ENCODE measurements at regions not wholly inside any gene's neighbourhood (a gene's known extent, or its start where the extent isn't known, plus 50 kb on each side); places are given as distances from the start of the nearest gene placed in this dataset.

- no peak for DNase-seq
Measured at GRCh38 chr14:71694591-71695530, 237.4 kb upstream of the RGS6 start.

GRCh38 chr14:71695611-71696350 is 236.4 kb upstream of the RGS6 start:
- no peak for DNase-seq

- DNase-seq, result no peak
Measured at GRCh38 chr14:71698027-71698426, 234.2 kb upstream of the RGS6 start.

DNA sequence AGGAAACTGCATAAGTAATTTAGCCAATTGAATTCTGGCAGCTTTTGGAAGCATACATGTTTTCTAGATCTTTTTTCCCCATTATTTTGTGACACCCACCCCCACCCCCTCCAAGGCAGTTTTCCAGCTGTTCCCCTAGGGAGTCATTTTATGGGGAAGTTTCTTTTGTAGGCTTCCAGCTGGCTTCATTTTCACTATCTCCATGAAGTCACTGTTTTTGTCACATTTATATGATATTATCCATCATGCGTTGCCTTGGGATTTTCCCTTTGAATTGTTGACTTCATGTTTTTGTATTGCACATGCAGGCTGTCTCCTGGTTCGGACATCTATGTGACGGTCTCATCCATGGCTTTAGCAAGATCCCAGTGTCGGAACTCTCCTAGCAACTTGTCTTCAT is 233.6 kb upstream of the RGS6 start:
- no peak for DNase-seq

DNA sequence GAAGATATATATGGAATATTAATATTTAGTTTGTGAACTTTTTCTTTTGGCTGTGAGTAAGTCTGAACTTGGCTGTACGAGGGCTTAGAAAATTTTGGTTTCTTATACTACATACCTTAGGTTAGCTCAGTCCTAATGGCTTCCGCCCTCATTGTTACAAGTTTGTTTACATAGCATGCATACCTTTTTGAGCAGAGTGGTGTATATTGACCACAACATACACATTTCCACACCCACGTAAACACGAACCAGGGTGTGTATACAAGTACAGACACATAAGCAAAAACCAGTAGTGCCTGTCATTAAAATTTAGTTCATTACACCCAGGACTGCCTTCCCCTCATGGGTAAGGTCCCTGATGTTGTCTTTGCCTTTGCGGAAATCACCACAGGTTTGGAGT is 230.2 kb upstream of the RGS6 start:
- no peak for DNase-seq

GRCh38 chr14:71702786-71703185 is 229.4 kb upstream of the RGS6 start:
- no peak for DNase-seq

DNA sequence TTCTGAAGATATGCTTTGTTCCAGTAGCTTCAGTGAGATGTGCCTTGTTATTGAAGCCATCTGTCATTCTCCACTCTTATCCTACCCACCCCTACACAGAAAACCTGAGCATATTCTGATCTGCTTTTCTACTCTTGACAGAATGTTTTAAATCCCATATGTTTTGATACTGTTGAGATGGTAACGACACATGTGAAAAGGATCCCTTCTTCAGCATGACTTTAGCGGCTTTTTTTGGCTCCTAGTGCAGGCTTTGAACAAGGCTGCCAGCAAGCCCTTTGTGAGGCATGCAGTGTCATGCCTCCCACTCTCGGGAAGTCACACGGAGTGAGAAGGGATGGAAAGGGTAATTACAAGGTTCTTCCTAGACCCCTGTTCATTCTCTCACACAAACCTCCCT is 228.8 kb upstream of the RGS6 start:
- no peak for DNase-seq

DNA sequence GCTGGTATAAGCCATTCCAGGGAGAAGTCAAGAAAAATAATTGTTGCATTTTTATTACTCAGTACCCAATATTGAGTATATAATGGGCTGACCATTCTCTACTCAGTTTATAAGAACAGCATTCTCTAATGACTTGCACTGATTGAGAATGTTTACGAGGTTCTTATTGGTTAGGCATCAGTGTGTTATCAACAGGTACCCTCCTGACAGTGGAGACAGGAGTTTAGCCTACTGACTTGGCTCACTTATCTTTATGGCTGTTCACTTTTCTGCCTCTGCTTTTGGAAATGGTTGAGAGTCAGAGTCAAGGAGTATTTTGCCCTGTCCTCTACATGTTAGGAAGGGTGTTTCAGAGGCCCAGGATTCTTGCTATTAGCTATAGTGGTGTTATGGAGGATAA is 228.0 kb upstream of the RGS6 start:
- DNase-seq, result no peak

DNA sequence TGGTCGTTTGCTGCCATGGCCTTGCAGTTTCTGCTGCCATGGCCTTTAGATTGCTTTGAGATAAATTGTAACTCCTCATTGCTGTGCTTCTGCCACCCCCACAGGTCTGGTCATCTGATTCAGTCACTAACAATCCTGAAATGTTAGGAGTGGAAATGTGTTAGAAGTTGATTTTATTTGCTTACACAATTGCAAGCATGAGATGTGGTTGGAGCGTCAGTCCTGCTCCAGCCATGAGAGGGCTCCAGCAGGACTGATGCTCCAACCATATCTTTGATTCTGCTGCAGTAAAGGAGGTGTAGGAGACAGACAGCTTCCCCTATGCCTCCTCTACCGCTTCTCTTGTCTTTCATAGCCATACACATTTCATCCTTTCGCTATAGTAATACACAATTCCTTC is 226.8 kb upstream of the RGS6 start:
- no peak for DNase-seq

- DNase-seq, result no peak
Measured at GRCh38 chr14:71709076-71709475, 223.2 kb upstream of the RGS6 start.

- DNase-seq, result no peak
Measured at GRCh38 chr14:71709987-71710386, 222.2 kb upstream of the RGS6 start.

GRCh38 chr14:71711125-71711524 is 221.1 kb upstream of the RGS6 start:
- no peak for DNase-seq

DNA sequence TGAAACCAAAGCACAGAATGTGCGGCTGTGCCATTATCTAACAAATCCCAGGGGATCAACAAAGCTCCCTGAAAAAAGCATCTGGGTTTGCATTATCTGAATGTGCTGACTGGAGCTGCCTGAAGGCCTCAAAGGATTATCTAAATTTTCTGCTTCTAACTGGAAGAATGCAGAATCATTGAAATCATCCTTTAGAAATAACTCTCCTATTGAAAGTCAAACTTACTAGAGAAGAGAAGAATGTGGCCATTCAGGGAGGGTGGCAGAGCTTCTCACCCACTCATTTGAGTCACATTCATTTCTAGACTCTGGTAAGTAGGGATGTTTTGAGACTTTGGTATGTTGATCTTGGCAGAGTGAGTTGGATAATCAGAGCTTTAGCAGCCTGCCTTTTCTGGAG is 220.6 kb upstream of the RGS6 start:
- DNase-seq, result no peak

- no peak for DNase-seq
Measured at GRCh38 chr14:71712478-71712877, 219.8 kb upstream of the RGS6 start.

DNA sequence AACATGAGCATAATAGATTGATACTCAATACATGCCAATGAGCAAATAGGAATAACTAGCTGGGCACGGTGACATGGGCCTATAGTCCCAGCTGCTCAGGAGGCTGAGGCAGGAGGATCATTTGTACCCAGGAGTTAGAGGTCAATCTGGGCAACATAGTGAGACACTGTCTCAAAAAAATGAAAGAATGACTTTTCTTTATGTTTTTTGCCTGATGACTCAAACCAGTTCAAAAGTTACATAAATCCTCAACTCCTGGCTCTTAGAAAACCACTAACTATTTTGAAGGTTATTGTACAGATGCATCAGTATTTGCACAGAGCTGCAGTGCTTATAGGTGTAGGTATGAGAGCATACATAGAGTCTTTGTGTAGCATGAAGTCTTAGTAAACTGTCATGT is 219.2 kb upstream of the RGS6 start:
- DNase-seq, result no peak

GRCh38 chr14:71713451-71713850 is 218.8 kb upstream of the RGS6 start:
- DNase-seq, result no peak

DNA sequence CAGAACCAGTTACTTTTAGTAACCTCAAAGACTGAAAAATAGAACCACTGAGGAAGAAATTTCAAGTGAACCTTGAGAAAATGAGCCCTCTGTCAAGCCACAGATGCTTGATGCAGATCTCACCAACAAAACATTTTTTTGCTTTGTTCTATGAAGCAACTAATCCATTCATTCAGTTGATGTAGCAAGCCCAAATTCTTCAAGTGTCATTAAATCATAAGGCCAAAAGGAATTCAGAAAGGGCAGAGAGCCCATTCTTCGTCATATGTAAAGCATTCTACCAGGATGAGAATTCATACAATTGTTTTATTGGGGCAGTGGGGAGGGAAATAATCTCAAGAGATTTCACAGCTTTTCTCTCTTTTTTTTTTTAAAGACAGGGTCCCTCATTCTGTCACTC is 218.0 kb upstream of the RGS6 start:
- DNase-seq, result no peak

DNA sequence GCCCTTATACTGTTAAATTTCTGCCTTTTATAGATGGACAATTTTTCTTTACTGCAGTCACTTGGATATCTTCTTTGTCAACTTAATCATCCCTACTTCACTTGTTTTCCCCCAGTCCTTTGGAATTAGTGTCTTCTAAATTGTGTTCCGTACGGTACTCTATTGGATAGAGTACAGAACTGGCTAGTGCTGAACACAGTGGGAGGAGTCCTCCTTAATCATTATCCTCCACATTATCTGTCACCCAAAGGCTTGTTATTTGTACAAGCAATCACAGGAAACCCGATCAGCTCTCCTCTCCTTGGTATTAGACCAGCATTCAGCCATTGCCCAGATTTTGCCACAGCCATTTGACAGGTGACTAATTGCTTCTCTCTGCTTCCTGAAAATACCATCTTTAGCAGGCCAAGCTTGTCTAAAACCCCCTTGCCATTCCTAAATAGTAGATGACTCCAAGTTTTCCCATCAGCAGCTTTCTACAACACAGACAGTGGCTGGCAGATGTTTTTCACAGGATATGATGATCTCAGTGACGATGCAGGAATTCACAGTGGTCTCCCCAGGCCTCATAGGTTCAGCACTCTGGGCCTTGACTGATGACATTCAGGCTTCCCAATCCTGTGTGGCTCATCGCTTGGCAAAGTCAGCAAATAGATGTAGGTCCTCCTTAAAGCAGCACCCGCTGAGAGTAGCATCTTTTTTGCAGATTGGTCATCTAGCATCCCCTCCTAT is 216.0 kb upstream of the RGS6 start:
- DNase-seq, result no peak

GRCh38 chr14:71720978-71721624 is 211.1 kb upstream of the RGS6 start:
- peak; percentile 16 for DNase-seq

GRCh38 chr14:71721791-71722190 is 210.4 kb upstream of the RGS6 start:
- no peak for DNase-seq

DNA sequence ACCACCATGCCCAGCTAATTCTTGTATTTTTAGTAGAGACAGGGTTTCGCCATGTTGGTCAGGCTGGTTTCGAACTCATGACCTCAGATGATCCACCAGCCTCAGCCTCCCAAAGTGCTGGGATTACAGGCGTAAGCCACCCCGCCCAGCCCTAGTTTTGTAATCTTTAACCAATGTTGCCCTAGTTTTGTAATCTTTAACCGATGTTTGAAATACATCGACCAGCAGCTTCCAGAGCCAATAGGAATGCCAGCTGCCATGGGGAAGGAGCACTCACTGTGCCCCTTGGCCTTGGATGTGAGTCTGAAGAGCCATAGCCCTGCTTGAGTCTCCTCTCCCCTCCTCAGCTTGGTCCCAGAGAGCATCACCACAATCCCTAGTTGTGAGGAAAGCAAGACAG is 209.3 kb upstream of the RGS6 start:
- no peak for DNase-seq

- no peak for DNase-seq
Measured at GRCh38 chr14:71725922-71726579, 206.2 kb upstream of the RGS6 start.

Measured in DMS153 (cell line).